GM18505 (cell line): ENCODE measurements at regions not wholly inside any gene's neighbourhood (a gene's known extent, or its start where the extent isn't known, plus 50 kb on each side); places are given as distances from the start of the nearest gene placed in this dataset.

Source experiments
- ATAC-seq: cut with Tn5 transposase; IDR thresholded peaks from one replicate; pipeline ENCODE4 v1.9.1; 2021; ENCODE audit not compliant: unreplicated experiment
- POLR2A ChIP-seq: IDR thresholded peaks from 4 replicates; pipeline ENCODE4 v1.6.1; 2011; ENCODE audit warnings: borderline replicate concordance; ENCODE audit not compliant: insufficient read depth, insufficient read length; ENCODE audit errors: extremely low read depth

DNA sequence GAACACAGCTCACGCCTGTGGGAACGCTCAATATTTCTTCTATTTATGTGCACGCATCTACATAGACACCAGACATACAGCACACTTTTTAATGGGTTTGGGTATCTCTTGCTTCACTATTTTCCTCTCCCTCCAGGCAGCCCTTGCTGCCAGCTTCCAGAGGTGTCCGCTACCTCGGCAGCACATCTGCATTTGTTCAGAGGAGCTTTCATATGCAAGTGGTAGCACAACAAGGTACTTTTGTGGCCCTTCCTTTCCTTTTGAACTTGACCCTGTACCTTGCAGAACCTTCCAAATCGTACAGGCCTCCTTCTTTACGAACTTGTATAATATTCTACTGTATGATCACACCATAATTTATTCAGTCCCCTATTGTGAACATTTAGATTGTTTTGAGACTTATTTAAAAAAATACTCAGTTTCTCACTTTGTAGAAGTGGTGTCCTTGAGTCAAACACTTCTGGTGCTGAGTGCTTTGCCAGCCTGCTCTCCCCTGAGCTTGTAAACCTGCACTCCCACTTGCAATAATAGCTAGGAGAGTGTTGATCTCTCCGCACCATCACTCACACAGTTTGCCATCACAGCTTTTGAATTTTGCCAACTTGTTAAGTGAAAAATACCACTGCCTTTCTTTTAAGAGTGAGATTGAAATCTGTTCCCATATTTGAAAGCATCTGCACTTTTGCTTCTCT, 106.0 kb upstream of the ZNF32 start:
- no peak for ATAC-seq
- no peak for TF ChIP-seq POLR2A

DNA sequence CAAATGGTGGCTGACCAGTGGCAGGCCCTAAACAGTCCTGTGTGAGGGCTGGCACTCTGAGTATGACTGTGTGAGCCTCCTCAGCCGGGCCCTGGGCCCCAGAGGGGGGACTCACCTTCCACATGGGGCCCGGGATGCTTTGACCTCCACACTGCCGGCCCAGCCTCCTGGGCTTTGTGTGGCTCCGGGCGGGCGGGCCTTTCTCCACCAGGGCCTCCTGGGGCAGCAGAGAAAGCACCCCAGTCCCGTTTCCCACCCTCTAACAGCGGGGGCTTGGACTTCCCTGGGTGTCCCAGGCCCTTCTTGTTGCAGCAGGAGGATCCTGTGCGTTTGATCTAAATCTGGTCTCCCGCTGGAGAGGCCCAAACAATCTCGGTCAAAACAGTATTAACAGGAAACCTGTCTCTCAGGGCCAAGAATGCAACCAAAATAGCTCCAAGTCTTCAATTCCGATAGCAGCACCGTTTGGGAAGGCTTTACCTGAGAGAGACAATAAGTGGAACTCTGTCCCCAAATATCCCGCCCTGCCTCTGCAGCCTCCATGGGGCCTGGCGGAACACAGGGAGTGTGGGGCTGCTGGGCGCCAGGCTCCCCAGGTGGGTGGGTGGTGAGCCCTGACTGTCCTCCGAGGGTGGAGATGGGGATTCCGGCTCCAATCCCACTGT, 104.8 kb upstream of the ZNF32 start:
- TF ChIP-seq POLR2A, result no peak
- ATAC-seq, result no peak

DNA sequence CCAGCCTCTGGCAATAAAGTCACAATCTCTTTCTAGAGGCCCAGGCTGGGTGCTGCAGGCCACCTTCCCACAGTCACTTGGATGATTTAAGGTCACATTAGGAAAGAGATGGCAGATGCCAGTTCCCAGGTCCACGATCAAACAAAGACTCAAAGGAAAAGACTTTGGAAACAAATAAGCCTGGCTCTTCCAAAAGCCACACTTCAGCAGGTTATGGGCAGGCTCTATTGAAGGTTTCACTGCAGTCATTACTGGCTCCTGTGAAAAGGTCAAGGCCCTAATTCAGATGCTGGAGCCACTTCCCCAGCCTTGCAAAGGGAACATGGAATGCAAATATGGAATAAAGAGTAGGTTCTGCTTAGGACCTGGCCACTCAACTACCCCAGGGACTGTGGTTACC, 104.0 kb upstream of the ZNF32 start:
- no peak for TF ChIP-seq POLR2A
- ATAC-seq, result no peak

DNA sequence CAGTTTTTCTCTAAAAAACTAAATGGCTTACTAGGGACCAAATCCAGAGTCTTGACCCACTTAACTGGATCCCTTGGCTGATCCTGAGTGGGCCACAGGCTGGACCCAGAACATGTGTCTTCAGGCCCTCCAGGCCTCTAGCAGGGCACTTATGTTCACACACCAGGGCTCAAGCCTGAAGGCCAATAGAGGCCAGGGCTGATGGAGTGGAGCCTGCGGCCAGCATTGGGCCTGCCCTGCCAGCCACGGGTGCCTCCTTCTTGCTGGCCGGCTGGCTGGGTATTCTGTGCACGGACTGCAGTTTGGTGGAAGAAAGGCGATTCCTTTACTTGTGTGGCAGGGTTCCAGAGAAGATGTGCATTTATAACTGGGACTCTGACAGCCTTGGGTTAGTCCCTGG, 103.0 kb upstream of the ZNF32 start:
- no peak for ATAC-seq
- no peak for TF ChIP-seq POLR2A

DNA sequence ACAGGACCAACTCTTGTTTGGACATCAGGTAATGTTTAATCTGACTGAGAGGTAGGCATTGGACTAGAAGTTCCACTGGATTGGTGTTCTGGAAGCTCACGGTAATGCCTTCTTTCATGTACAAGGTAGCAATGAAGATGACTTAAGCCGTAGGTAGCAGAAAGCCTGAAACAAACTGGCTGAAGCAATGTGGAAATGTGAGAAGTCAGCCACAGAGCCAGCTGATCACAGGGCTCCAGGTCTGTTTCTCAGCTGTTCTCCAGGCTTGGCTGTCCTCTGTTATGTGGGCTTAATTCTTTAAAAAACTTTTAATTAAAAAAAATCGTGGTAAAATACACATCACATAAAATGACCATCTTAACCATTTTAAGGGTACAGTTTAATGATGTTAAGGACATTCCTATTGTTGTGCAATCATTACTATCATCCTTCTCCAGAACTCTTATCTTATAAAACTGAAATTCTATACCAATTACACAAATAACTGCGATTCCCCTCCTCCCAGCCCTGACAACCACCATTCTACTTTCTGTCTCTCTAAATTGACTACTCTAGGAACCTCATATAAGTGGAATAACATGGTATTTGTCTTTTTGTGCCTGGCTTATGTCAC, 101.4 kb upstream of the ZNF32 start:
- TF ChIP-seq POLR2A, result no peak
- no peak for ATAC-seq

DNA sequence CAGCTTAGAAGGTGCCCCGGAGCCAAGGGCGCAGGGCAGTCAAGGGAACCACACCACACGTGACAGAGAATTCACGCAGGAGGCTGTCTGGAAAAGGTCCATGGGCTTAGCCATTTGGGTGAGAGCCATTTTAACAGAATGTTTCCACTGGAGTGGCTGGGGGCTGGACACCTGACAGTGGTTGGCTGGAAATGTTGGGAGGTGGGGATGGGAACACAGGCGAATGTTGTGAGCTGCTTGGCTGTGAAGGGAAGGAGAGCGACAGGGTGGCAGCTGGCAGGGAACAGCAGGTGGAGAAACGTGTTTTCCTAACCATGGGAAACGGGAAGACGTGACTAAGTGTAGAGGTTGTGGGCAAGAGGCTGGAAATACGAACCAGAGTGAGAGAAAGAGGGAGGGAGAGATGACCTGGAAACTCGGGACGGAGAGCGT, 100.5 kb upstream of the ZNF32 start:
- ATAC-seq, result no peak
- no peak for TF ChIP-seq POLR2A

DNA sequence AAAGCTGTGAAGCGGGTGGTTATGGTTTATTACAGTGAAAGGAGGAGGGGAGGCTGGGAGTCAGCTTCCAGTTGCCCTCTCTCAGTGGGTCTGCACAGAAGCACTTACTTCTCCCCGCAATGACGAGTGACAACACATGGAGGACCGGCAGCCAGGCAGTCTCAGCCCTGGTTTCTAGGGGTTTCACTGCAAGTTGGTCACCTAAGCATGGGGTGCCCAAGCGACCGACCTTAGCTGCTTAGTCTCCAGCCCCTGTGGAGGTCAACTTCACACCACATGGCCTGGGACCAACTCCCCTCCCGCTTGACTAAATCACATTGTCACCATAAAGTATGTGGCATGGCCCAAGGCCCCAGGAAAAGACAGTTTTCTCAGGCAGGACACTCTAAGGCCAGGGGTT, 99.9 kb upstream of the ZNF32 start:
- no peak for TF ChIP-seq POLR2A
- ATAC-seq, result no peak

DNA sequence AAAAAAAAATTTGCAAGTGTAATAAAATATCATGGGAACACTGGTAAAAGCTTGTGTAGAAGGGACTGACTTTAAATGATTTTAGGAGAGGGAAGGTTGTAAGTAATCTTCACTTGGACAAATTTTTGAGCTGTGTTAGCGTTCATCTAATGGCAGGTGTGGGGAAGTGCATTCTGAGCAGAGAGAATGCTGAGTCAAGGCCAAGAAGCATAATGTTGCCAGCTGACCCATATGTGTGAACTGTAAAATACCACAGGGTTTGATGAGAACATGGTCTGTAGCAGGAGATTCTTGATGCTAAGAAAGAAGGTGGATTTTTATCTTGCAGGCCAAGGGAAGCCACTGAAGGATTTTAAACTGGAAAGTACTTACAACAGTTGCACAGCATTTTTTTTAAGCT, 98.2 kb upstream of the ZNF32 start:
- no peak for TF ChIP-seq POLR2A
- ATAC-seq, result no peak

DNA sequence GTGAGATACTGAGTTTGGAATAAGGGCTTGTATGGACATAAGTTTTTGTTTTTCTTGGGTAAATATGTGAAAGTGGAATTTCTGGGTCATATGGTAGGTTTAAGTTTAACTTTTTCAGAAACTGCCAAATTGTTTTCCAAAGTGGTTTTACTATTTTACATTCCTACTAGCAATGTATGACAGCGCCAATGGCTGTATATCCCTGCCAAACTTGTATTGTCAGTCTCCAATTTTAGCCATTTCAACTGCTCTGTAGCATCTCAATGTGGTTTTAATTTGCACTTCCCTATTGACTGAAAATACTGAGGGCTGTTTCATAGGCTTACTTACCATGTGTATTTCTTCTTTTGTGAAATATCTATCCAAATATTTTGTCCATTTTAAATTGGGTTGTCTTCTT, 90.5 kb upstream of the ZNF32 start:
- no peak for TF ChIP-seq POLR2A

DNA sequence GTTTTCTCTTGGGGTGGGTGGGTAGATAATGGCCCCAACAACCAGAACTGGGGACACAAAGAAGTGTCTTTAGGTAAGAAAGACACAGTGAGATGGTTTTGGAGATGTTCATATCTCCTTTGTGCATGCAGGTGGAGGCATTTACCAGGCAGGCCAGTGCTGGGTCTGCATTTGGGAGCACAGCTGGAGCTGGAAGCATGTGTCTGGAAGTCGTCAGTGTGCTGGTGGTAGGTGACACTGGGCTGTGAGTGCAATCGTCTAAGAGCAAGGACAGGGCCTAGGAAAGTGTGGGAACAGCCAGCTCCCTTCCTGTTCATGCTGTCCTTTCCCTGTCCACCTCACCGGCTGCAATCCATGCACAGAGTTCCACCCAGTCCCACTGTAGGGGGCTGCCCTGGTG, 88.3 kb upstream of the ZNF32 start:
- ATAC-seq, result no peak
- TF ChIP-seq POLR2A, result no peak

More for the DNA sequence above, 90.5 kb upstream of the ZNF32 start:
- ATAC-seq, result no peak

DNA sequence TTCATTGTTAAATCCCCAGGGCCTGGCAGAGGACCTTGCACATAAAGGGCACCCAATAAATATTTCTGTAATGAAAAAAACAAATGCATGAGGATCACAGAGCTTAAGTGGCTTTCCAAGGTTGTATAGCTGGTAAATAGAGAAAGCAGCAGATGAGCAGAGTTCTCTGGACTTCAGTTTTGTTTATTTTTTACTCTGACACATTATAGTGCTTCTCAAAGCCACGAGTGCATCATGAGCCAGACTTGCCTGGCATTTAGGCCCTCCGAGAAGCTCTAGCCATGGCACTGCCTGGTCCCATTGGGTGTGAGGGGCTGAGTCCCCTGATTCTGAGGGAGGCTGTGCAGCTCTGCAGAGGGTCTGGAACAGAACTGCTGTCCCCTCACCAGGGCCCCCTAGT, 87.2 kb upstream of the ZNF32 start:
- TF ChIP-seq POLR2A, result no peak
- no peak for ATAC-seq

DNA sequence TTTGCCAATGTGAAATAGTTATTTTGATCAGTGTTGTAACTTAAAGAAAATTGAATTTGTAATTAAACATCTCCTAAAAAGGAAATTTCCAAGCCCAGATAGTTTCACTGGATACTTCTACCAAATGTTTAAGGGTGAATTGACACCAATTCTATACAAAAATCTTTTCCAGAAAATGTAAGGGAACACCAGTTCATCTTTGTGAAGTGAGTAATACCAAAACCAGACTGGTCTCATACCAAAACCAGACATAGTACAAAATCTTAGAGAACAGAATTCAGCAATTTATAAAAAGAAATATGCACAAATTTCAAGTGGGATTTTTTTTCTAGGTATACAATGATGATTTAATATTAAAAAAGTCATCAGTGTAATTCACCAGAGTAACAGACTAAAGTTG, 86.0 kb upstream of the ZNF32 start:
- ATAC-seq, result no peak
- TF ChIP-seq POLR2A, result no peak

DNA sequence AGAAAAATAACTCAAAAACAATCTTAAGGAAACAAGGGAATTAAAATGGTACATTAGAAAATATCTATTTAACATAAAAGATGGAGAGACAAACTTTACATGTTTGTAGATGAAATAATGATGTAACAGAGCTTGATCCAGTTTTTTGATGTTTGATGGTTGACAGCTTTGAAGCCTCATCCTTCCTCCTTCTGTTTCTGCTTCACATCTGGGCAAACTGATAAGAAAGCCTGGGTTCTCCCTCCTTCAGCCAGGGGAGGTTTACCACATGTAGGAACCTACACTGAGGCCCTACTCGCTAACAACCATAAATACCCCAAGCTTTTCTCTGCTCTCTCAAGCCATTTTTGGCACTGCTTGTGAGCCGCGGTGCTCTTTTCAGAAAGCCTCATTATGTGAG, 82.8 kb upstream of the ZNF32 start:
- ATAC-seq, result no peak
- TF ChIP-seq POLR2A, result no peak

DNA sequence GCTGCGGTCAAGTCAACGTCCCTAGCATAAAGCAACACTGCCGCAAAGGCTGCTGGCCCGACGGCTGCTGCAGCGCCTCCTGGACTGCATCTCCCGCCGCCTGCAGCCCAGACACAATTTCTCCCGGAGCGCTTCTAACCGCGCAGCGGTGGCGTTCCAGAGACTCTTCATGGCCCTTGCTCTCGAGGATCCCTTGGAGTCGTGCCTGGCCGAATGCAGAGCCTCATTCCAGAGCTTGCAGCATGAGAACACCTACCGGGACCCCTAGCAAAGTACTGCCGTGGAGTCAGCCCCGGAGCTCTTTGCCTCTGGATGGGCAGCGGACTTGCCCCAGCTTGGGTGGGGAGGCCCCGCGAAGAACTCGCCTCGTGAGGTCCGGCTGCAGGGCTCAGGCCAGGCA, 79.7 kb upstream of the ZNF32 start:
- no peak for ATAC-seq
- TF ChIP-seq POLR2A, result no peak
